Activated T-helper 17 cell treated with anti-CD3 and anti-CD28 coated beads, Interleukin-2, amount 50 U/mL, for 72 hours (primary cell): ENCODE measurements at regions not wholly inside any gene's neighbourhood (a gene's known extent, or its start where the extent isn't known, plus 50 kb on each side); places are given as distances from the start of the nearest gene placed in this dataset.

Experiments
- ATAC-seq: fragments of 150-1000 bp; cut with Tn5 transposase; replicated peaks from 2 replicates; pipeline ENCODE4 v1.10.0; 2021; ENCODE audit warnings: mild to moderate bottlenecking, moderate library complexity
- H3K27ac Mint-ChIP-seq: one replicate; pipeline ENCODE4 v1.8.0; 2022; ENCODE audit warnings: mixed read lengths
- H3K27me3 Mint-ChIP-seq: one replicate; pipeline ENCODE4 v1.8.0; 2022; ENCODE audit warnings: mixed read lengths
- H3K36me3 Mint-ChIP-seq: one replicate; pipeline ENCODE4 v1.8.0; 2022; ENCODE audit warnings: low read depth, mild to moderate bottlenecking, mixed read lengths
- H3K4me1 Mint-ChIP-seq: one replicate; pipeline ENCODE4 v1.8.0; 2022; ENCODE audit warnings: mixed read lengths
- H3K4me3 Mint-ChIP-seq: one replicate; pipeline ENCODE4 v1.8.0; 2022; ENCODE audit warnings: mild to moderate bottlenecking, mixed read lengths
- H3K9me3 Mint-ChIP-seq: one replicate; pipeline ENCODE4 v1.8.0; 2022; ENCODE audit warnings: mixed read lengths

GRCh38 chr14:30204431-30204980, 276.9 kb upstream of the PRKD1 start:
- ATAC-seq = no peak
- Mint-ChIP-seq H3K27me3 (no peaks in the 10 kb centered on the region), H3K27ac (no peak overlapping the region), H3K4me3 (no peak overlapping the region), H3K9me3 (no peaks in the 10 kb centered on the region), H3K4me1 (no peaks in the 10 kb centered on the region), H3K36me3 (no peaks in the 10 kb centered on the region)

- no peaks in the 10 kb centered on the region for H3K27me3 Mint-ChIP-seq
- ATAC-seq = no peak
- no peaks in the 10 kb centered on the region for H3K36me3 Mint-ChIP-seq
- no peaks in the 10 kb centered on the region for H3K9me3 Mint-ChIP-seq
- H3K4me1 Mint-ChIP-seq = no peaks in the 10 kb centered on the region
- no peak overlapping the region for H3K4me3 Mint-ChIP-seq
- no peak overlapping the region for H3K27ac Mint-ChIP-seq
Observed at GRCh38 chr14:30209136-30209535, 281.5 kb upstream of the PRKD1 start.

GRCh38 chr14:30210630-30211029, 283.0 kb upstream of the PRKD1 start:
- H3K27me3 Mint-ChIP-seq = no peaks in the 10 kb centered on the region
- no peaks in the 10 kb centered on the region for H3K4me1 Mint-ChIP-seq

GRCh38 chr14:30211326-30211725, 283.7 kb upstream of the PRKD1 start:
- Mint-ChIP-seq H3K27ac (no peak overlapping the region), H3K4me3 (no peak overlapping the region), H3K27me3 (no peaks in the 10 kb centered on the region), H3K9me3 (no peaks in the 10 kb centered on the region), H3K4me1 (no peaks in the 10 kb centered on the region), H3K36me3 (no peaks in the 10 kb centered on the region)
- ATAC-seq = no peak

More at GRCh38 chr14:30210630-30211029, 283.0 kb upstream of the PRKD1 start:
- Mint-ChIP-seq H3K9me3 (no peaks in the 10 kb centered on the region), H3K36me3 (no peaks in the 10 kb centered on the region), H3K4me3 (no peak overlapping the region), H3K27ac (no peak overlapping the region)
- no peak for ATAC-seq

- Mint-ChIP-seq H3K4me1 (no peaks in the 10 kb centered on the region), H3K9me3 (no peaks in the 10 kb centered on the region), H3K27ac (no peak overlapping the region), H3K27me3 (no peaks in the 10 kb centered on the region), H3K36me3 (no peaks in the 10 kb centered on the region), H3K4me3 (no peak overlapping the region)
- no peak for ATAC-seq
Observed at GRCh38 chr14:30214014-30214413, 286.4 kb upstream of the PRKD1 start.

- Mint-ChIP-seq H3K4me1 (no peaks in the 10 kb centered on the region), H3K4me3 (no peak overlapping the region), H3K9me3 (no peaks in the 10 kb centered on the region), H3K27ac (no peak overlapping the region), H3K36me3 (no peaks in the 10 kb centered on the region), H3K27me3 (no peaks in the 10 kb centered on the region)
- no peak for ATAC-seq
Observed at GRCh38 chr14:30214461-30215090, 286.9 kb upstream of the PRKD1 start.

GRCh38 chr14:30218907-30219306, 291.3 kb upstream of the PRKD1 start:
- H3K27ac Mint-ChIP-seq = no peak overlapping the region
- H3K4me3 Mint-ChIP-seq = no peak overlapping the region

GRCh38 chr14:30221546-30221945, 293.9 kb upstream of the PRKD1 start:
- H3K27ac Mint-ChIP-seq = no peak overlapping the region
- H3K27me3 Mint-ChIP-seq = no peaks in the 10 kb centered on the region
- no peak overlapping the region for H3K4me3 Mint-ChIP-seq
- H3K4me1 Mint-ChIP-seq = no peaks in the 10 kb centered on the region
- no peak for ATAC-seq
- no peaks in the 10 kb centered on the region for H3K9me3 Mint-ChIP-seq
- no peaks in the 10 kb centered on the region for H3K36me3 Mint-ChIP-seq

More at GRCh38 chr14:30218907-30219306, 291.3 kb upstream of the PRKD1 start:
- Mint-ChIP-seq H3K4me1 (no peaks in the 10 kb centered on the region), H3K36me3 (no peaks in the 10 kb centered on the region), H3K9me3 (no peaks in the 10 kb centered on the region), H3K27me3 (no peaks in the 10 kb centered on the region)
- no peak for ATAC-seq

GRCh38 chr14:30223385-30223785, 295.7 kb upstream of the PRKD1 start:
- H3K4me3 Mint-ChIP-seq = no peak overlapping the region
- no peaks in the 10 kb centered on the region for H3K4me1 Mint-ChIP-seq
- H3K27me3 Mint-ChIP-seq = no peaks in the 10 kb centered on the region
- ATAC-seq = no peak
- H3K36me3 Mint-ChIP-seq = no peaks in the 10 kb centered on the region
- H3K9me3 Mint-ChIP-seq = no peaks in the 10 kb centered on the region
- H3K27ac Mint-ChIP-seq = no peak overlapping the region

GRCh38 chr14:30223966-30224365, 296.3 kb upstream of the PRKD1 start:
- no peaks in the 10 kb centered on the region for H3K4me1 Mint-ChIP-seq
- H3K27me3 Mint-ChIP-seq = no peaks in the 10 kb centered on the region
- H3K36me3 Mint-ChIP-seq = no peaks in the 10 kb centered on the region
- H3K9me3 Mint-ChIP-seq = no peaks in the 10 kb centered on the region
- H3K4me3 Mint-ChIP-seq = no peak overlapping the region
- no peak for ATAC-seq
- H3K27ac Mint-ChIP-seq = no peak overlapping the region

- Mint-ChIP-seq H3K27me3 (no peaks in the 10 kb centered on the region), H3K9me3 (no peaks in the 10 kb centered on the region), H3K4me3 (no peak overlapping the region), H3K4me1 (no peaks in the 10 kb centered on the region), H3K27ac (no peak overlapping the region), H3K36me3 (no peaks in the 10 kb centered on the region)
- ATAC-seq = no peak
Observed at GRCh38 chr14:30225176-30225575, 297.5 kb upstream of the PRKD1 start.

GRCh38 chr14:30227436-30227835, 299.8 kb upstream of the PRKD1 start:
- H3K36me3 Mint-ChIP-seq = no peaks in the 10 kb centered on the region
- no peaks in the 10 kb centered on the region for H3K27me3 Mint-ChIP-seq
- no peak overlapping the region for H3K4me3 Mint-ChIP-seq
- H3K27ac Mint-ChIP-seq = no peak overlapping the region
- no peaks in the 10 kb centered on the region for H3K4me1 Mint-ChIP-seq
- no peak for ATAC-seq
- no peaks in the 10 kb centered on the region for H3K9me3 Mint-ChIP-seq

GRCh38 chr14:30227876-30228275, 300.2 kb upstream of the PRKD1 start:
- ATAC-seq = no peak
- no peaks in the 10 kb centered on the region for H3K9me3 Mint-ChIP-seq
- H3K27me3 Mint-ChIP-seq = no peaks in the 10 kb centered on the region
- H3K36me3 Mint-ChIP-seq = no peaks in the 10 kb centered on the region
- no peaks in the 10 kb centered on the region for H3K4me1 Mint-ChIP-seq
- H3K27ac Mint-ChIP-seq = no peak overlapping the region
- no peak overlapping the region for H3K4me3 Mint-ChIP-seq

GRCh38 chr14:30230719-30231118, 303.1 kb upstream of the PRKD1 start:
- H3K4me3 Mint-ChIP-seq = no peak overlapping the region
- H3K27me3 Mint-ChIP-seq = no peaks in the 10 kb centered on the region
- H3K36me3 Mint-ChIP-seq = no peaks in the 10 kb centered on the region
- H3K4me1 Mint-ChIP-seq = no peaks in the 10 kb centered on the region
- peaks cover 7% of the 10 kb centered on the region for H3K9me3 Mint-ChIP-seq
- no peak for ATAC-seq
- H3K27ac Mint-ChIP-seq = no peak overlapping the region

- ATAC-seq = no peak
- Mint-ChIP-seq H3K4me3 (no peak overlapping the region), H3K27ac (no peak overlapping the region), H3K27me3 (no peaks in the 10 kb centered on the region), H3K4me1 (no peaks in the 10 kb centered on the region), H3K36me3 (no peaks in the 10 kb centered on the region), H3K9me3 (peaks cover 7% of the 10 kb centered on the region)
Observed at GRCh38 chr14:30234966-30235365, 307.3 kb upstream of the PRKD1 start.

- Mint-ChIP-seq H3K27me3 (no peaks in the 10 kb centered on the region), H3K4me1 (no peaks in the 10 kb centered on the region), H3K4me3 (no peak overlapping the region), H3K36me3 (no peaks in the 10 kb centered on the region), H3K27ac (no peak overlapping the region), H3K9me3 (peaks cover 7% of the 10 kb centered on the region)
- no peak for ATAC-seq
Observed at GRCh38 chr14:30235485-30235884, 307.8 kb upstream of the PRKD1 start.
